Lower lobe of right lung (tissue), 2 donors: ENCODE measurements at regions not wholly inside any gene's neighbourhood (a gene's known extent, or its start where the extent isn't known, plus 50 kb on each side); places are given as distances from the start of the nearest gene placed in this dataset.

ENCODE experiments used
- ATAC-seq, 2 donors: fragments of 200-7000 bp; cut with Tn5 transposase; one replicate each; pipeline ENCODE4 v1.9.1; 2020 to 2022; ENCODE audit warnings: mild to moderate bottlenecking in 2 of 2, moderate library complexity in 2 of 2
- DNase-seq: peaks from one replicate; pipeline ENCODE4 v3.0.0-alpha.2; 2020
- H3K27ac ChIP-seq: fragments of 200-600 bp; one replicate; pipeline ENCODE4 v1.8.0; 2022
- H3K27me3 ChIP-seq: fragments of 200-600 bp; one replicate; pipeline ENCODE4 v1.8.0; 2022; ENCODE audit warnings: low read depth
- H3K36me3 ChIP-seq: fragments of 200-600 bp; one replicate; pipeline ENCODE4 v1.8.0; 2022; ENCODE audit warnings: mild to moderate bottlenecking
- H3K4me1 ChIP-seq: fragments of 200-600 bp; one replicate; pipeline ENCODE4 v1.8.0; 2022
- H3K4me3 ChIP-seq: fragments of 200-600 bp; one replicate; pipeline ENCODE4 v1.8.0; 2022; ENCODE audit warnings: mild to moderate bottlenecking
- H3K9me3 ChIP-seq: fragments of 200-600 bp; one replicate; pipeline ENCODE4 v1.8.0; 2022
- intact Hi-C: fragments of 100-400 bp; cut with DNase I; formaldehyde crosslinking; loops from one replicate; pipeline ENCODE4 v1.11.0; 2022
- TF ChIP-seq, protein P1 (sequence below): fragments of 200-600 bp; IDR thresholded peaks from one replicate; pipeline ENCODE4 v1.8.0; 2022; ENCODE audit warnings: antibody characterized with exemption, mild to moderate bottlenecking
- donor health status: DM: no; HTN: yes; CAD: no; lungs with severe emphysema.

DNA sequence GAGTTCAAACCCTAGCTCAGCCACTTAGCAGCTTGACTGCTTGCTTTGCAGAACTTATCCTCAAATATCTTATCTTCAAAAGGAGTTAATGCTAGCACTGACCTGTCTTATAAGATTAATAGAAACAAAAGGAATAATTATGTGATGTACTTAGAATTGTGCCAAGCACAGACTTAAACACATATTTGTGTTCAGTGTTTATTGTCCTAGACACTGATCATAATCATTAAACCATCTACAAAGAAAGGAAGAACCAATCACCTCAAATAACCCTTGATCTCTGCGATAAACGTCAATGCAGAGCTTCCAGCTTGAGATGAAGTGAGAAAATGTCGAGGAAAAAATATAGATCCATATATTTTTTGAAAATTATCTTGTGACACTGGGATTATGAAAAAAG is 73.1 kb downstream of the ATXN7L3B start:
- DNase-seq, result no peak
- Histone ChIP-seq H3K36me3 (no peaks in the 10 kb centered on the region), H3K9me3 (no peaks in the 10 kb centered on the region), H3K4me1 (no peaks in the 10 kb centered on the region), H3K27ac (no peak overlapping the region), H3K4me3 (no peak overlapping the region), H3K27me3 (no peaks in the 10 kb centered on the region)
- TF ChIP-seq, protein P1, sequence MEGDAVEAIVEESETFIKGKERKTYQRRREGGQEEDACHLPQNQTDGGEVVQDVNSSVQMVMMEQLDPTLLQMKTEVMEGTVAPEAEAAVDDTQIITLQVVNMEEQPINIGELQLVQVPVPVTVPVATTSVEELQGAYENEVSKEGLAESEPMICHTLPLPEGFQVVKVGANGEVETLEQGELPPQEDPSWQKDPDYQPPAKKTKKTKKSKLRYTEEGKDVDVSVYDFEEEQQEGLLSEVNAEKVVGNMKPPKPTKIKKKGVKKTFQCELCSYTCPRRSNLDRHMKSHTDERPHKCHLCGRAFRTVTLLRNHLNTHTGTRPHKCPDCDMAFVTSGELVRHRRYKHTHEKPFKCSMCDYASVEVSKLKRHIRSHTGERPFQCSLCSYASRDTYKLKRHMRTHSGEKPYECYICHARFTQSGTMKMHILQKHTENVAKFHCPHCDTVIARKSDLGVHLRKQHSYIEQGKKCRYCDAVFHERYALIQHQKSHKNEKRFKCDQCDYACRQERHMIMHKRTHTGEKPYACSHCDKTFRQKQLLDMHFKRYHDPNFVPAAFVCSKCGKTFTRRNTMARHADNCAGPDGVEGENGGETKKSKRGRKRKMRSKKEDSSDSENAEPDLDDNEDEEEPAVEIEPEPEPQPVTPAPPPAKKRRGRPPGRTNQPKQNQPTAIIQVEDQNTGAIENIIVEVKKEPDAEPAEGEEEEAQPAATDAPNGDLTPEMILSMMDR, result no peak
- intact Hi-C loops, result no loop called here
- ATAC-seq, result no peak

DNA sequence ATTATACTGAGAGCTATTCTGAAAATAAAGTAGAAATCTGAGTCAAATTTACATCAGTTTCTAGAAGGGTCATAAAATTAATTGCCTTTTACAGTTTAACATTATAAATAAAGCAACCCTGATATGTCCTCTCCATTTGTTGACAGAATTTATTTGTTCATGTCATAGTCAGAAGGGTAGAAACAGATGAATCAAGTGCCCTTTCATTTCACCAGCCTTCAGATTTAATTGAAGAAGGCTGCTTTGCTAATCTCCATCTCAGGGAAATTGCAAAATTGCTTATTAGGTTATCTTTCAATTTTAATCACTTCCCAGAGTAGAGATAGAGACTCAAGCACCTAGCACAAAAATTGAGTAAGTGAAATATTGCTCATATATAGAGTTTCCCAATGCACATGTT is 76.8 kb downstream of the ATXN7L3B start:
- ATAC-seq (no peak), DNase-seq (no peak)
- Histone ChIP-seq H3K9me3 (no peaks in the 10 kb centered on the region), H3K27me3 (no peaks in the 10 kb centered on the region), H3K4me3 (no peak overlapping the region), H3K27ac (no peak overlapping the region), H3K36me3 (no peaks in the 10 kb centered on the region), H3K4me1 (no peaks in the 10 kb centered on the region)
- intact Hi-C loops, result no loop called here
- TF ChIP-seq, protein P1, result no peak

DNA sequence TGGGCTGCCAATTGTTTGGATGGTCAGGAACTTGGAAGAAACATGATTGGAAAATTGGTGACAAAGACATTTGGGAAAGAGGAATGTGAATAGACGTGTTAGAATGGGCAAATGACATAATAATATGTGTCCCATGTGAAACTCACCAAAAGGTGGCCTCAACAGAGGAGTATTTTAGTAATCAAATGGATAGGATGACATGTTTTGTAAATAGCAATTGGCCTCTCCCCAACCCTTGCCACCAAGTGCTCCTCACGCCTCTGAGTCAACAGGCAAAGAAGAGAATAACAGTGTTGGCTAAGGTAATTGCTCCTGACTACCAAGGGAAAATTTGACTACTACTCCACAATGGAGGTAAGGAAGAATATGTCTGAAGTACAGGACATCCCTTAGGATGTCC is 81.4 kb downstream of the ATXN7L3B start:
- Histone ChIP-seq H3K9me3 (no peaks in the 10 kb centered on the region), H3K36me3 (no peaks in the 10 kb centered on the region), H3K4me3 (no peak overlapping the region), H3K27ac (no peak overlapping the region), H3K4me1 (no peaks in the 10 kb centered on the region), H3K27me3 (no peaks in the 10 kb centered on the region)
- intact Hi-C loops, result no loop called here
- DNase-seq (no peak), ATAC-seq (no peak)
- TF ChIP-seq, protein P1, result no peak

DNA sequence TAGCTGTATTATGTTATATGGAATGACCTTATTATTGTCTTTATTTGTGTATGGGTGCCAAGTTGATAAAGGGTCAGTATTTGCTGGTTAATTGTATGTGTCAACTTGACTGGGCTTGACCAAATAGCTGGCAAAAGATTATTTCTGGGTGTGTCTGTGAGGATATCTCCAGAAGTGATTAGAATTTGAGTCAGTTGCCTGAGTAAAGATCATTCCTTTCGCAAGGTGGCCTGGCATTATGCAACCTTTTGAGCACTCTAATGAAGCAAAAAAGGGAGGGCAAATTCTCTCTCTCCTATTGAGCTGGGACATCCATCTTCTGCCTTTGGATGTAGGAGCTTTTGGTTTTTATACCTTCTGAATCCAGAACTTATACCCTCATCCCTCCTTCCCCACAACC is 82.2 kb downstream of the ATXN7L3B start:
- no peaks in the 10 kb centered on the region for H3K36me3 ChIP-seq
- ATAC-seq (no peak), DNase-seq (no peak)
- H3K9me3 ChIP-seq, result no peaks in the 10 kb centered on the region
- no peaks in the 10 kb centered on the region for H3K4me1 ChIP-seq
- intact Hi-C loops, result no loop called here
- TF ChIP-seq, protein P1, result no peak
- no peak overlapping the region for H3K27ac ChIP-seq
- H3K4me3 ChIP-seq, result no peak overlapping the region
- H3K27me3 ChIP-seq, result no peaks in the 10 kb centered on the region

DNA sequence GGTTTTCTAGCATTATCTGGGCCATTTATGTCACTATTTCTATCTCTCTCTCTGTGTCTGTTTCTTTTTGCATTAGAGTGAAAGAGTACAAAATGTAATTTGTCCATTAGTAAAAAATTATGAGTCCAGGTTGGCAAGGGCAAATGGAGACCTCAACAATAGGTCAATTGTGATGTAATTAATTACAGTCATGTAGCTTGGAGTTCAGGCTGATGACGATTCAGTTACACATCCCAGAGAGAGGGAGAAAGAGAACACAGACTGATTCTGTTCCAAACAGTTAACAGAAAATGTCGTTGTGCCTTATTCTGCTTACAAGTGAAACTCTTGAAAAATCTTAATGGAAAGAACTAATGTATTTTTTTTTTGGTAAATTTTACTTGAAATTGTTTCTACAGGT is 83.3 kb downstream of the ATXN7L3B start:
- ATAC-seq, result no peak
- no peak for DNase-seq
- Histone ChIP-seq H3K27me3 (no peaks in the 10 kb centered on the region), H3K4me3 (no peak overlapping the region), H3K4me1 (no peaks in the 10 kb centered on the region), H3K36me3 (no peaks in the 10 kb centered on the region), H3K9me3 (no peaks in the 10 kb centered on the region), H3K27ac (no peak overlapping the region)
- TF ChIP-seq, protein P1, result no peak
- intact Hi-C loops, result no loop called here

DNA sequence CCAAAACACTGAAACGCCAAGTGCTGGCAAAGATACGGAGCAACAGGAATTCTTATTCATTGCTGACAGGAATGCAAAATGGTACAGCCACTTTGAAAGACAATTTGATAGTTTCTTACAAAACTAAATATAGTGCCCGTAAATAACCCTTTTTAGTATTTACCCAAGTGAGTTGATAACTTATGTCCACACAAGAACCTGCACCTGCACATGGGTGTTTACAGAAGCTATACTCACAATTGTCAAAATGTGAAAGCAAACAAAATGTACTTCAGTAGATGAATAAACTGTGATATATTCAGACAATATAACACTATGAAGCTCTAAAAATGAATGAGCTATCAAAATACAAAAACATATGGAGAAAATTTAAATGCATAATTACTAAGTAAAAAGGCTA is 86.6 kb downstream of the ATXN7L3B start:
- no peak for ATAC-seq
- Histone ChIP-seq H3K4me3 (no peak overlapping the region), H3K9me3 (no peaks in the 10 kb centered on the region), H3K36me3 (no peaks in the 10 kb centered on the region), H3K27ac (no peak overlapping the region), H3K27me3 (no peaks in the 10 kb centered on the region), H3K4me1 (no peaks in the 10 kb centered on the region)
- TF ChIP-seq, protein P1, result no peak
- no peak for DNase-seq
- intact Hi-C loops, result no loop called here
